ENCODE measurements at regions not wholly inside any gene's neighbourhood (a gene's known extent, or its start where the extent isn't known, plus 50 kb on each side); places are given as distances from the start of the nearest gene placed in this dataset.

- TF ChIP-seq CTCF (IDR thresholded peaks at IDR 0.05), result no peak
- no peak for TF ChIP-seq POLR2A (IDR thresholded peaks at IDR 0.05)
These were observed 104.5 kb upstream of the SH3BP4 start for GRCh38 chr2:234847364-234847635.

Data from lower leg skin (tissue), 3 donors.